ENCODE measurements at regions not wholly inside any gene's neighbourhood (a gene's known extent, or its start where the extent isn't known, plus 50 kb on each side); places are given as distances from the start of the nearest gene placed in this dataset.

DNA sequence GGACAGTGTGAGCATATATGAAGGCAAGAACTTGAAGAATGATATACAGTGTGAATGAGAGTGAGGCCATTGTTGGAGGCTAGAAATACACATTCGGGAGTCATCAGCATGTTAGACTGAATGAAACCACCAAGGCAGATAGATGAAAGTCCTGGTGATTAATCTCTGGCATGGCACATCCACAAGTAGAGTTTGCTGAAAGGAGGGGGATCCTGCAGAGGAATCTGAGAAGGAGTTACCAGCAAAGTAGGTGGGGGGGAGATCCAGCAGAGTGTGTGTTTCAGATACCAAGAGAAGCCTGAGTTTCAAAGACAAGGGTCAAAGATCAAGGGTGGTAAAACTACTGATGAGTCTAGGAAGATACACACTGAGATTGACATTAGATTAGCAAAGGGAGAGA lies 426.7 kb upstream of the DCN start:
- H3K27ac Mint-ChIP-seq = no peak overlapping the region
- H3K4me3 Mint-ChIP-seq = no peak overlapping the region
- CTCF ChIA-PET = no interaction called here
- DNase-seq = peak; percentile 22
- H3K27me3 Mint-ChIP-seq (ENCODE audit: low read depth) = no peaks in the 10 kb centered on the region
- H3K9me3 Mint-ChIP-seq = no peaks in the 10 kb centered on the region
- H3K36me3 Mint-ChIP-seq (ENCODE audit: low read depth) = no peaks in the 10 kb centered on the region
- intact Hi-C loops (cut with micrococcal nuclease) = no loop called here
- H3K4me1 Mint-ChIP-seq (ENCODE audit: low read depth) = peaks cover 14% of the 10 kb centered on the region

DNA sequence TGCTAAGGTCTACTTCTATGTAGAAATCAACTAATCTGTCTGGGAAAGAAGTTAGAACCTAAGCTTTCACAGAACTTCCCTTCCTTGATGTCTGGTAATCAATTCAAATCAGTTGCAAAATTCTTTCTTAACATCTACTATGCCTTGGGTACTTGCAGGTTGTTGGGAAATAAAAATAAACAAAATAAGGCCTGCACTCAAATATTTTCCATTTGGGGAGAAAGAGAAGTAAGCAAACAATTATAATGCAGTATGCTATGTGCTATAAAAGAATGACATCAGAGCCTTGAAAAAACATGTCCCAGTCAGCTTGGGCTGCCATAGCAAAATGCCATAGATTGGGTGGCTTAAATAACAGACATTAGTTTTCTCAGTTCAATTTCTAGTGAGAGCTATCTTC lies 425.9 kb upstream of the DCN start:
- Mint-ChIP-seq H3K27ac (no peak overlapping the region), H3K4me1 (ENCODE audit: low read depth) (peaks cover 14% of the 10 kb centered on the region)

DNA sequence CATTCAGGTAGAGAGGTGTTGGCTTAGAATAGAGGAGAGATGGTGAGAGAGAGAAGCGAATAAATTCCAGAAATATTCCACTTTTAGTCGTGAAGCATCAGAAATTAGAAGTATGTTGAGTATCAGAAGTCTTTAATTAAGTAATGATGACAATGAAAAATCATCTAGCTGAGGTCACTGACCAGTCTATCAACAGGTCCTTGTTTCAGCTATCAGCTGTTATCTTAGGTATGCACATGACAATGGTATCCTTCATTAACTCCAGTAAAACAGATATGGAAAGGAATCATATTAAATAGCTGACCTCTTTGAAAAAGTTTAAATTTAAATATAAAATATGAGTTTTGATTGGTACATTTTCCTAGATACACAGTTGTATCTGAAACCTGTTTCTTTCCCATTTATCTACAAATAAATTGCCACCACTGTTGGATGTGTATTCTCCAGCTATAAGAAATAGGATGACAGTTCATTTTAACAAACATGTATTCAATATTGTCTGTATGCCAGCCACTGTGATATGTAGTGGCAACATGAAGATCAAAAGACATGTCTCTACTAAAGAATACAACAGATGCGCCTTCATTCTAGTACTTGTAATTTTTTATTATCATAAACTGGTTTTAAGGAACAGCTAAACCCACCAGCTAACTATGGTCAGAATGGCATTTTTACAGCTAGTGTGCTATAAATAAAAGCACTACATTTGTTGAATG lies 424.2 kb upstream of the DCN start:
- CTCF ChIA-PET = no interaction called here
- Mint-ChIP-seq H3K9me3 (no peaks in the 10 kb centered on the region), H3K36me3 (ENCODE audit: low read depth) (no peaks in the 10 kb centered on the region), H3K27ac (no peak overlapping the region), H3K4me1 (ENCODE audit: low read depth) (peaks cover 14% of the 10 kb centered on the region), H3K4me3 (no peak overlapping the region), H3K27me3 (ENCODE audit: low read depth) (no peaks in the 10 kb centered on the region)
- intact Hi-C loops (cut with micrococcal nuclease) = no loop called here
- no peak for DNase-seq

More for the DNA sequence above, 425.9 kb upstream of the DCN start:
- Mint-ChIP-seq H3K9me3 (no peaks in the 10 kb centered on the region), H3K36me3 (ENCODE audit: low read depth) (no peaks in the 10 kb centered on the region), H3K4me3 (no peak overlapping the region), H3K27me3 (ENCODE audit: low read depth) (no peaks in the 10 kb centered on the region)
- intact Hi-C loops (cut with micrococcal nuclease) = no loop called here
- no peak for DNase-seq
- CTCF ChIA-PET = no interaction called here

DNA sequence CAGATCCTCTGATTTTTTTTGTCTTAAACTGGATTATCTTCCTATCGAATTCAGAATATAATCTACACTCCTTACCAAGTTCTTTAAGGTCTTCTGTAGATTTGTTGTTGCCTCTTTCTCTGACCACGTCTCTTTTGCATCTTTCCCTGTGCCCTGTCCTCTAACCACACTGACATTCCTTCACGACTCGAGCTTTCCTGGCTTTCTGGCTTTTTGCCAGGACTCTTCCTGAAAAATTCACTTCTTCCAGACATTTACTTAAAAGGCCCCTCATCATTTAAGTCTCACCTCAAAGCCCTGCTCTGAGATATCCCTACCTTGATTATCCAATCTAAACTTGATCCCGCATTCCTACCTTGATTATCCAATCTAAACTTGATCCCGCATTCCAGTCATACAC lies 422.3 kb upstream of the DCN start:
- peaks cover 10% of the 10 kb centered on the region for H3K4me1 Mint-ChIP-seq (ENCODE audit: low read depth)
- CTCF ChIA-PET = no interaction called here
- no peaks in the 10 kb centered on the region for H3K9me3 Mint-ChIP-seq
- DNase-seq = no peak
- H3K36me3 Mint-ChIP-seq (ENCODE audit: low read depth) = no peaks in the 10 kb centered on the region
- H3K4me3 Mint-ChIP-seq = no peak overlapping the region
- intact Hi-C loops (cut with micrococcal nuclease) = no loop called here
- no peaks in the 10 kb centered on the region for H3K27me3 Mint-ChIP-seq (ENCODE audit: low read depth)
- H3K27ac Mint-ChIP-seq = no peak overlapping the region

DNA sequence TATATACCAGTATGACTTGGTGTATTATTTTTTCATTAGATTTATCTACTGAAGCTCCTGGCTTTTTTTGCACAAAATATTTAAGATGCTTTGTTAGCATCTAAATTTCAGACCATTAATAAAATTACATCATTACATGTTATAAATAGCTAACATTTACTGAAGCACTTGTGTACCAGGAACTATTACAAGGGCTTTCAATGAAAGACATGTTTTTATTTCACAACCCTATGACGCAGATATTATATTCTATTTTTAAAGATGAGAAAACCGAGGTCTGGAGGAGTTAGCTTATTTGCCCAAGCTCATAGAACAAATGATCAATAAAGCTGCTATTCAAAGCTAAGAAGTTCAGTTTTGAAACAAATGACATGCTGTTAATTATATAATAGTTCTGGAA lies 420.4 kb upstream of the DCN start:
- no peak overlapping the region for H3K27ac Mint-ChIP-seq
- H3K27me3 Mint-ChIP-seq (ENCODE audit: low read depth) = no peaks in the 10 kb centered on the region
- no peaks in the 10 kb centered on the region for H3K4me1 Mint-ChIP-seq (ENCODE audit: low read depth)
- H3K36me3 Mint-ChIP-seq (ENCODE audit: low read depth) = peaks cover 2% of the 10 kb centered on the region
- no peak for DNase-seq
- peaks cover 7% of the 10 kb centered on the region for H3K9me3 Mint-ChIP-seq
- CTCF ChIA-PET = no interaction called here
- no peak overlapping the region for H3K4me3 Mint-ChIP-seq
- intact Hi-C loops (cut with micrococcal nuclease) = no loop called here

DNA sequence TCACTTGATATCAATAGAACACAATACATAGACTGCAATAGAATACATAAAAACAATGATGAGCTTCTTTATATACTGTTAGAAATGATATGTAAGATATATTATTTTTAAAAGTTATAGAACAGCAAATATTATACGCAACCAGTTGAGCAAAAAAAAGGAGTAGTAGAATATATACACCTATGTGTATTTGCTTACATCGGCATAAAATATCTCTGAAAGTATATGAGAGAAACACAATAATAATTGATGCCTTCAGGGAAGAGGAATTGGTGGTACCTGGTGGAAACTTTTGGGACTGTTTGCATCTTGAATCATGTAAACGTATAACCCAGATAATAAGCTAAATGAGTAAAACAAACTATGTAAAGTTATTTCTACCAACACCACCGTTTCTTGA lies 418.4 kb upstream of the DCN start:
- Mint-ChIP-seq H3K27me3 (ENCODE audit: low read depth) (no peaks in the 10 kb centered on the region), H3K9me3 (peaks cover 13% of the 10 kb centered on the region), H3K4me1 (ENCODE audit: low read depth) (no peaks in the 10 kb centered on the region), H3K27ac (no peak overlapping the region), H3K36me3 (ENCODE audit: low read depth) (peaks cover 2% of the 10 kb centered on the region), H3K4me3 (no peak overlapping the region)
- CTCF ChIA-PET = no interaction called here
- no peak for DNase-seq
- intact Hi-C loops (cut with micrococcal nuclease) = no loop called here

DNA sequence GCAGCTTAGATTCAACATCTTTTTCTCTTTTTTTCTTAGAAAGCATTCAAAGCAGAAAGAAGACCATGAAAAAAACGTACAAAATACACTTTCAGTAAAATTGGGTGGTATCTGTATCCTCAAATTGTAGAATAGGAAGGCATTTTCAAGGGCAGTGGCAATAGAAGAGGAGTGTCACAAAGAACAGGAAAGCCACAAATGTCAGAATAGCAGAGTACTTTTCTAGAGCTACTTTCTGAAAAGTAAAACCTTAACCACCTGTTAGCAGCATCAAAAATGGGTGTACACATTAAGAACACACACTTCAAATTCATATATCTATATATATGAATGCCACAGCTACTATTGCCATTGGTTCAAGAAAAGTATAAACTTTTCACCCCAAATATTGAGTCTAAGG lies 412.1 kb upstream of the DCN start:
- Mint-ChIP-seq H3K27me3 (ENCODE audit: low read depth) (no peaks in the 10 kb centered on the region), H3K4me3 (no peak overlapping the region), H3K27ac (no peak overlapping the region), H3K4me1 (ENCODE audit: low read depth) (peaks cover 3% of the 10 kb centered on the region), H3K9me3 (peaks cover 12% of the 10 kb centered on the region), H3K36me3 (ENCODE audit: low read depth) (peaks cover 2% of the 10 kb centered on the region)
- intact Hi-C loops (cut with micrococcal nuclease) = no loop called here
- no peak for DNase-seq
- CTCF ChIA-PET = interaction anchor here (0.7 kb wide), 1 partner anchor 14 kb away, joined by 3 read pairs; no protein-coding TSS in a partner anchor

DNA sequence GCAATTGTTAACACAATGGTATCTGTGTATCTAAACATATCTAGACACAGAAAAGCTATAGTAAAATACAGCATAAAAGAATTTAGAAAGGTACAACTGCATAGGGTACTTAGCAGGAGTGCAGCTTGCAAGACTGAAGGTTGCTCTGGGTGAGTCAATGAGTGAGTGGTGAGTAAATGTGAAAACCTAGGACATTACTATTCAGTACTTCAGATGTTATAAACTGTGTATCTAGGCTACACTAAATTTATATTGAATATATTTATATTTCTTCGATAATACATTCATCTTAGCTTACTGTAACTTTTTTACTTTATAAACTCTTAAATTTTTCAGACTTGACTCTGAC lies 409.0 kb upstream of the DCN start:
- CTCF ChIA-PET = interaction anchor here (0.7 to 1.2 kb wide), 2 partner anchors 14 to 639 kb away, joined by 3 to 6 read pairs; no protein-coding TSS in a partner anchor
- Mint-ChIP-seq H3K27me3 (ENCODE audit: low read depth) (no peaks in the 10 kb centered on the region), H3K27ac (no peak overlapping the region), H3K36me3 (ENCODE audit: low read depth) (no peaks in the 10 kb centered on the region), H3K9me3 (no peaks in the 10 kb centered on the region), H3K4me3 (no peak overlapping the region), H3K4me1 (ENCODE audit: low read depth) (peaks cover 3% of the 10 kb centered on the region)
- intact Hi-C loops (cut with micrococcal nuclease) = no loop called here
- DNase-seq = no peak

DNA sequence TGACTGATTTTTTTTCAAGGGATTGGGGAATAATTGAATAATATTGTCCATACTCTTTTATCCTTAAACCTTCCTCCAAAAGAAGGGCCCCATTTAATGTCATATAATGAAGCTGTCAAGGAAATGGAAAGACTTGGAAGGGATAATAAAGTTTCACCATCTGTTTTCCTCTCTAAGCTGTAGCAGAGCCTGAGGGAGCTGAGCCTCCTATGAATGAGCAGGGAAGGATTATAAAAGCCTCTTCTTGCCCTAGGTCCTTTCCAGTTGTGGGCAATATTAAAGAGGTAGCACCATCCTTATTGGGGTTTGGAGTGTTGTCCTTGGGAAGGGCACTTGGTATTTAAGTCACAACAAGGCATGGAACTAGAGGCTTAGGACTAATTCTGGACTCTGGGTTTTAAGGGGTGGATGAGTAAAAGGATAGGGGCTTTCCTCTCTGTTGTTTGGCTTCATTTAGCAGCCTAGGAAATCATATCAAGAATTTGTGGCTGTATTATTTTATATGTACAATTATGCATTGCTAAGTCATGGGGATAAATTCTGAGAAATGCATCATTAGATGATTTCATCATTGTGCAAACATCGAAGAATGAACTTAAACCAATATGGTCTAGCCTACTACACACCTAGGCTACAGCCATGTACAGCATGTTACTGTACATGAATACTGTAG lies 408.5 kb upstream of the DCN start:
- no peaks in the 10 kb centered on the region for H3K36me3 Mint-ChIP-seq (ENCODE audit: low read depth)
- peaks cover 3% of the 10 kb centered on the region for H3K4me1 Mint-ChIP-seq (ENCODE audit: low read depth)
- H3K27ac Mint-ChIP-seq = no peak overlapping the region
- no peak overlapping the region for H3K4me3 Mint-ChIP-seq
- no peak for DNase-seq
- CTCF ChIA-PET = interaction anchor here (1.2 kb wide), 1 partner anchor 13 kb away, joined by 6 read pairs; no protein-coding TSS in a partner anchor
- intact Hi-C loops (cut with micrococcal nuclease) = no loop called here
- H3K27me3 Mint-ChIP-seq (ENCODE audit: low read depth) = no peaks in the 10 kb centered on the region
- H3K9me3 Mint-ChIP-seq = no peaks in the 10 kb centered on the region

DNA sequence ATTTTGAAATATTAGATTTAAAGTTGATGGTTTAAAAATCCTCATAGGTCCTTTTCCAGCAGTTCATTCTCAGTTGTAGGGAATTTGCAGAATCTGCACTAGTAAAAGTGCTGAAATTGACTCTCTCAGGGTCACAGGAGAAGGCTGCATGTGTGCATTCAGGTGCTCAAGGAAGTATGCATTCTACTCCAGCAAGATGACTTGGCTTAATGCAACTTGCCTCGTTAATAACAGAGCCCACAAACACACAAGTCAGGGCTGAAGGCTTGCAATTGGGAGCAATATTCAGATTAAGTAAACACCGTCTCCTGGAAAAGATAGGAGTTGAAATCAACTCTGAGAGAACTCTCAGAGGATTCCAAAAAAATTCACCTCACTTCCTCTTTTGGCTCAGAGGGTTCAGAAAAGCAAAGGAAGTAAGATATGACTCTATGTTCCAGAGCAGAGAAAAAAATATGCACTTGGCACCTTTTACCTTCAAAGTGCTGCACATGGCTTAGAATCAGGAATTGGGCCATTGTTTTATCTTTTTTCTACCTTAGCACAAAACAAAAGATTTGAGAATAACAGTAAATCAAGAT lies 406.3 kb upstream of the DCN start:
- intact Hi-C loops (cut with micrococcal nuclease) = no loop called here
- Mint-ChIP-seq H3K36me3 (ENCODE audit: low read depth) (no peaks in the 10 kb centered on the region), H3K9me3 (no peaks in the 10 kb centered on the region), H3K27ac (no peak overlapping the region), H3K4me3 (no peak overlapping the region), H3K4me1 (ENCODE audit: low read depth) (no peaks in the 10 kb centered on the region), H3K27me3 (ENCODE audit: low read depth) (no peaks in the 10 kb centered on the region)
- CTCF ChIA-PET = no interaction called here
- DNase-seq = no peak

DNA sequence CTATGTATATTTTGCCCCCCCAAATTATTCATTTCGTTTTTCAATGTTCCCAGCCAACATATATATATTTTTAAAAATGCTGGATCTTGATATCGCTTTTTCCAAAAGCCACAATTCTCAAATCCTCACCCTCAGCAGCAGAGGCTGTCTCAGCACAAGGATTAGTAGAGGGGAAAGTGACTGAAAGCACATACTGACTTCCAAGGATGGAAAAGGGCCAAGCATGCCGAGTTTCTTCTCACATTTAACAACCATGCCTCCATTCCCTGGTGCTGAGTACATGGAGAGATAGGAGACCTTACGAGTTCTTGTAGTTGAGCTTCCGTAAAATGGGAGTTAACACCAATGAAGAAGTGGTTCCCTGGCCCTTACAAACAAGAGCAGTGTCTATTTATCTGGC lies 403.4 kb upstream of the DCN start:
- H3K27me3 Mint-ChIP-seq (ENCODE audit: low read depth) = no peaks in the 10 kb centered on the region
- CTCF ChIA-PET = interaction anchor here (1.0 kb wide), 1 partner anchor 27 kb away, joined by 3 read pairs; no protein-coding TSS in a partner anchor
- no peak overlapping the region for H3K4me3 Mint-ChIP-seq
- no peaks in the 10 kb centered on the region for H3K4me1 Mint-ChIP-seq (ENCODE audit: low read depth)
- H3K27ac Mint-ChIP-seq = no peak overlapping the region
- H3K36me3 Mint-ChIP-seq (ENCODE audit: low read depth) = no peaks in the 10 kb centered on the region
- no peaks in the 10 kb centered on the region for H3K9me3 Mint-ChIP-seq
- DNase-seq = no peak
- intact Hi-C loops (cut with micrococcal nuclease) = no loop called here

DNA sequence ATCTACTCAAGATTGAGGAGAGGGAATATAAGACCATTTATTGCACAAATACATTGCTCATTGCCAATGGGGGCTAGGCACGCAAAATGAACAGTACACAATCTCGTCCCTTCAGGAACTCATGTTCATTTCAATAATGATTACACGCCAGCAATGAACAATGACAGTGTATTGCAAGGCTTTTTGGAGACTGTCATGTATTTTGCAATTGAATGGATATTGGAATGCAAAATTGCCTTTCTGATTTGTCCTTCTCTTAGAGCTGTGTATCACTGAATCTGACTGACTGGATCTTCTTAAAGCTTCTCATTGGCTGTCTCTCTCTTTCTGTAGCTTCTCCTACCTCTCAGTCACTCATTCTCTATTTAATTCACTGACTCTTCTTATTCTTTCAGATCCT lies 400.2 kb upstream of the DCN start:
- CTCF ChIA-PET = interaction anchor here (1.0 kb wide), 1 partner anchor 9 kb away, joined by 3 read pairs; no protein-coding TSS in a partner anchor
- no peaks in the 10 kb centered on the region for H3K27me3 Mint-ChIP-seq (ENCODE audit: low read depth)
- intact Hi-C loops (cut with micrococcal nuclease) = no loop called here
- H3K4me1 Mint-ChIP-seq (ENCODE audit: low read depth) = peaks cover 11% of the 10 kb centered on the region
- H3K4me3 Mint-ChIP-seq = no peak overlapping the region
- H3K27ac Mint-ChIP-seq = no peak overlapping the region
- H3K36me3 Mint-ChIP-seq (ENCODE audit: low read depth) = no peaks in the 10 kb centered on the region
- H3K9me3 Mint-ChIP-seq = no peaks in the 10 kb centered on the region
- DNase-seq = no peak

Measured in activated naive CD4-positive, alpha-beta T cell treated with anti-CD3 and anti-CD28 coated beads for 36 hours (primary cell).